Tibial artery (tissue), 4 donors: ENCODE measurements at regions not wholly inside any gene's neighbourhood (a gene's known extent, or its start where the extent isn't known, plus 50 kb on each side); places are given as distances from the start of the nearest gene placed in this dataset.

Experiments
- DNase-seq, 2 donors: peaks; one replicate each; pipeline ENCODE4 v3.0.0-alpha.2; 2019
- H3K27ac ChIP-seq, 2 donors: fragments of 200-600 bp; sonication (generic) in 1 of 2; 1 replicate in 1 of 2; 2 replicates in 1 of 2; pipeline ENCODE4 v1.5.1; 2018 to 2019; ENCODE audit warnings: mild to moderate bottlenecking in 1 of 2
- H3K27me3 ChIP-seq, 2 donors: fragments of 200-600 bp; sonication (generic) in 1 of 2; one replicate each; pipeline versions ENCODE4 v1.5.1 to v1.6.0; 2016 to 2019
- H3K36me3 ChIP-seq, 3 donors: fragments of 200-600 bp; sonication (generic) in 2 of 3; one replicate each; pipeline ENCODE4 v1.5.1; 2016 to 2019; ENCODE audit warnings: mild to moderate bottlenecking in 2 of 3
- H3K4me1 ChIP-seq, 4 donors: fragments of 200-600 bp; sonication (generic) in 2 of 4; 1 replicate in 3 of 4; 2 replicates in 1 of 4; pipeline ENCODE4 v1.5.1; 2016 to 2019
- H3K4me3 ChIP-seq, 2 donors: fragments of 200-600 bp; sonication (generic) in 1 of 2; 1 replicate in 1 of 2; 2 replicates in 1 of 2; pipeline ENCODE4 v1.5.1; 2018 to 2019; ENCODE audit warnings: mild to moderate bottlenecking in 2 of 2
- H3K9me3 ChIP-seq, 3 donors: fragments of 200-600 bp; sonication (generic) in 1 of 3; one replicate each; pipeline ENCODE4 v1.5.1; 2016 to 2019
- CTCF ChIP-seq, 2 experiments: fragments of 200-600 bp in 1 of 2; fragments of 450-650 bp in 1 of 2; IDR thresholded peaks; one replicate each; pipeline ENCODE4 v1.5.1; 2017 to 2019; ENCODE audit warnings: antibody characterized with exemption in 2 of 2, mild to moderate bottlenecking in 1 of 2, moderate library complexity in 1 of 2
- intact Hi-C: fragments of 100-400 bp; cut with DNase I; formaldehyde crosslinking; loops from one replicate; pipeline ENCODE4 v1.15.0; 2023; ENCODE audit warnings: low total_unique reads

- Histone ChIP-seq H3K4me3 (no peak overlapping the region), H3K4me1 (no peaks in the 10 kb centered on the region), H3K27me3 (no peaks in the 10 kb centered on the region), H3K27ac (no peak overlapping the region), H3K9me3 (no peaks in the 10 kb centered on the region), H3K36me3 (no peaks in the 10 kb centered on the region)
- intact Hi-C loops: no loop called here
- TF ChIP-seq CTCF (IDR thresholded peaks at IDR 0.05): no peak
- DNase-seq: no peak
These were observed 394.8 kb downstream of the SAMD5 start for GRCh38 chr6:147903321-147903720.

GRCh38 chr6:147903931-147904330, 395.4 kb downstream of the SAMD5 start:
- H3K4me3 ChIP-seq: no peak overlapping the region
- intact Hi-C loops: no loop called here
- H3K4me1 ChIP-seq: no peaks in the 10 kb centered on the region
- no peaks in the 10 kb centered on the region for H3K27me3 ChIP-seq
- H3K9me3 ChIP-seq: no peaks in the 10 kb centered on the region
- no peak for TF ChIP-seq CTCF (IDR thresholded peaks at IDR 0.05)
- no peaks in the 10 kb centered on the region for H3K36me3 ChIP-seq
- DNase-seq: no peak
- H3K27ac ChIP-seq: no peak overlapping the region

GRCh38 chr6:147904416-147904815, 395.9 kb downstream of the SAMD5 start:
- Histone ChIP-seq H3K27me3 (no peaks in the 10 kb centered on the region), H3K36me3 (no peaks in the 10 kb centered on the region), H3K4me1 (no peaks in the 10 kb centered on the region), H3K27ac (no peak overlapping the region), H3K4me3 (no peak overlapping the region), H3K9me3 (no peaks in the 10 kb centered on the region)
- TF ChIP-seq CTCF (IDR thresholded peaks at IDR 0.05): no peak
- intact Hi-C loops: no loop called here
- no peak for DNase-seq

- Histone ChIP-seq H3K36me3 (no peaks in the 10 kb centered on the region), H3K4me3 (no peak overlapping the region), H3K27ac (no peak overlapping the region), H3K4me1 (no peaks in the 10 kb centered on the region), H3K9me3 (no peaks in the 10 kb centered on the region), H3K27me3 (no peaks in the 10 kb centered on the region)
- no peak for DNase-seq
- TF ChIP-seq CTCF (IDR thresholded peaks at IDR 0.05): no peak
- intact Hi-C loops: no loop called here
These were observed 397.2 kb downstream of the SAMD5 start for GRCh38 chr6:147905711-147906110.

GRCh38 chr6:147906361-147906760, 397.9 kb downstream of the SAMD5 start:
- DNase-seq: no peak
- Histone ChIP-seq H3K27me3 (no peaks in the 10 kb centered on the region), H3K36me3 (no peaks in the 10 kb centered on the region), H3K27ac (no peak overlapping the region), H3K9me3 (no peaks in the 10 kb centered on the region), H3K4me1 (no peaks in the 10 kb centered on the region), H3K4me3 (no peak overlapping the region)
- TF ChIP-seq CTCF (IDR thresholded peaks at IDR 0.05): no peak
- intact Hi-C loops: no loop called here

- no peaks in the 10 kb centered on the region for H3K9me3 ChIP-seq
- no peak for DNase-seq
- no peaks in the 10 kb centered on the region for H3K36me3 ChIP-seq
- no peaks in the 10 kb centered on the region for H3K4me1 ChIP-seq
- H3K27ac ChIP-seq: no peak overlapping the region
- no peaks in the 10 kb centered on the region for H3K27me3 ChIP-seq
- no peak for TF ChIP-seq CTCF (IDR thresholded peaks at IDR 0.05)
- H3K4me3 ChIP-seq: no peak overlapping the region
- intact Hi-C loops: no loop called here
These were observed 401.1 kb downstream of the SAMD5 start for GRCh38 chr6:147909640-147910039.
